Neuronal stem cell (in vitro differentiated cells): ENCODE measurements at regions not wholly inside any gene's neighbourhood (a gene's known extent, or its start where the extent isn't known, plus 50 kb on each side); places are given as distances from the start of the nearest gene placed in this dataset.
"Not testable (repeated sequence)": the region's sequence is repeated elsewhere in the genome, so short reads cannot be mapped to it uniquely, and the experiment has no call there.

Experiments used
- DNase-seq: peaks from one replicate; pipeline ENCODE4 v3.0.0-alpha.2; 2013; ENCODE audit warnings: low spot score
- H2AFZ ChIP-seq: one replicate; pipeline ENCODE4 v1.6.1; 2013; ENCODE audit warnings: mild to moderate bottlenecking, low read length, inconsistent platforms
- H2AK5ac ChIP-seq: 2 replicates; pipeline ENCODE4 v1.6.1; 2013; ENCODE audit warnings: low read depth, mild to moderate bottlenecking, inconsistent platforms, low read length, moderate library complexity, mixed read lengths
- H2BK120ac ChIP-seq: 2 replicates; pipeline ENCODE4 v1.6.1; 2013; ENCODE audit warnings: low read depth, mild to moderate bottlenecking, inconsistent platforms, low read length, moderate library complexity, mixed read lengths
- H2BK12ac ChIP-seq: one replicate; pipeline ENCODE4 v1.6.1; 2013; ENCODE audit warnings: low read length, inconsistent platforms
- H2BK15ac ChIP-seq: 2 replicates; pipeline ENCODE4 v1.6.1; 2013; ENCODE audit warnings: mild to moderate bottlenecking, low read length, inconsistent platforms, mixed read lengths
- H2BK5ac ChIP-seq: one replicate; pipeline ENCODE4 v1.6.1; 2013; ENCODE audit warnings: inconsistent platforms, mild to moderate bottlenecking, low read length, moderate library complexity
- H3K14ac ChIP-seq: one replicate; pipeline ENCODE4 v1.6.1; 2013; ENCODE audit warnings: low read length, inconsistent platforms
- H3K18ac ChIP-seq: 2 replicates; pipeline ENCODE4 v1.6.1; 2013; ENCODE audit warnings: low read length, inconsistent platforms
- H3K23ac ChIP-seq: 2 replicates; pipeline ENCODE4 v1.6.1; 2013; ENCODE audit warnings: low read depth, mild to moderate bottlenecking, mixed read lengths, low read length, inconsistent platforms; ENCODE audit not compliant: poor library complexity
- H3K27ac ChIP-seq: replicated peaks from 3 replicates; pipeline ENCODE4 v1.5.1; 2013; ENCODE audit warnings: low read length, inconsistent platforms
- H3K27me3 ChIP-seq, 3 experiments: 2 replicates each; pipeline ENCODE4 v1.6.1; 2013; ENCODE audit warnings: low read length in 3 of 3, mild to moderate bottlenecking in 2 of 3, inconsistent platforms in 1 of 3, low read depth in 1 of 3, mixed read lengths in 1 of 3, moderate library complexity in 1 of 3; ENCODE audit not compliant: control insufficient read depth in 3 of 3, insufficient read depth in 3 of 3
- H3K36me3 ChIP-seq, 2 donors: replicated peaks in 1 of 2; 2 replicates each; pipeline ENCODE4 v1.6.1; 2013; ENCODE audit warnings: low read length in 2 of 2; ENCODE audit not compliant: control insufficient read depth in 2 of 2, insufficient read depth in 2 of 2
- H3K4ac ChIP-seq: 2 replicates; pipeline ENCODE4 v1.6.1; 2013; ENCODE audit warnings: inconsistent platforms, mild to moderate bottlenecking, low read length, moderate library complexity
- H3K4me1 ChIP-seq, 2 donors: 1 replicate in 1 of 2; 2 replicates in 1 of 2; pipeline ENCODE4 v1.6.1; 2013; ENCODE audit warnings: low read length in 2 of 2, low read depth in 1 of 2; ENCODE audit not compliant: control insufficient read depth in 2 of 2, insufficient read depth in 1 of 2
- H3K4me2 ChIP-seq: one replicate; pipeline ENCODE4 v1.6.1; 2013; ENCODE audit warnings: mild to moderate bottlenecking, low read length, inconsistent platforms; ENCODE audit not compliant: insufficient read depth, poor library complexity, severe bottlenecking
- H3K4me3 ChIP-seq, 2 donors: 2 replicates each; pipeline ENCODE4 v1.5.1; 2013; ENCODE audit warnings: low read length in 2 of 2, mild to moderate bottlenecking in 2 of 2, inconsistent platforms in 1 of 2, moderate library complexity in 1 of 2
- H3K79me1 ChIP-seq: one replicate; pipeline ENCODE4 v1.6.1; 2013; ENCODE audit warnings: low read depth, mild to moderate bottlenecking, inconsistent platforms, low read length, moderate library complexity
- H3K9ac ChIP-seq: one replicate; pipeline ENCODE4 v1.6.1; 2013; ENCODE audit warnings: mild to moderate bottlenecking, low read depth, low read length, inconsistent platforms; ENCODE audit not compliant: poor library complexity
- H3K9me3 ChIP-seq, 2 donors: replicated peaks in 1 of 2; 2 replicates each; pipeline versions ENCODE3 to v1.6.1; 2013; ENCODE audit warnings: low read length in 2 of 2, mild to moderate bottlenecking in 2 of 2, inconsistent platforms in 1 of 2, low read depth in 1 of 2, mixed read lengths in 1 of 2, moderate library complexity in 1 of 2; ENCODE audit not compliant: control insufficient read depth in 2 of 2, insufficient read depth in 1 of 2
- H4K8ac ChIP-seq: one replicate; pipeline ENCODE4 v1.6.1; 2013; ENCODE audit warnings: low read depth, mild to moderate bottlenecking, inconsistent platforms, low read length, moderate library complexity
- H4K91ac ChIP-seq: one replicate; pipeline ENCODE4 v1.6.1; 2013; ENCODE audit warnings: low read length, low read depth, mild to moderate bottlenecking, inconsistent platforms; ENCODE audit not compliant: poor library complexity
- WGBS, 2 donors: extraction: QIAGEN DNeasy Blood & Tissue Kit; methylation state at CpG; one replicate each; pipeline ENCODE4 v1.1.7; 2013; ENCODE audit warnings: missing lambda C conversion rate in 2 of 2, mixed read lengths in 1 of 2; ENCODE audit not compliant: insufficient read length in 2 of 2, insufficient replicate concordance in 1 of 2; ENCODE audit errors: extremely low coverage in 2 of 2; 5-methylcytosine and 5-hydroxymethylcytosine counted together

GRCh38 chr5:37918424-37918823 lies 78.6 kb upstream of the GDNF start:
- no CpG with 5 or more reads among the region's 1 CpG for WGBS, 2 donors
- no peaks in the 10 kb centered on the region for H3K79me1 ChIP-seq

GRCh38 chr5:37916525-37916924 lies 76.7 kb upstream of the GDNF start:
- no peaks in the 10 kb centered on the region for H3K4me1 ChIP-seq
- H3K9me3 ChIP-seq = no peaks in the 10 kb centered on the region
- no peak overlapping the region for H4K91ac ChIP-seq
- no CpG with 5 or more reads among the region's 5 CpGs for WGBS, 2 donors
- H3K27ac ChIP-seq = no peak overlapping the region
- no peak overlapping the region for H2BK120ac ChIP-seq
- H2BK15ac ChIP-seq = no peak overlapping the region
- H3K23ac ChIP-seq = no peak overlapping the region
- no peak overlapping the region for H3K4me2 ChIP-seq
- no peak for DNase-seq
- no peaks in the 10 kb centered on the region for H3K27me3 ChIP-seq
- H2AFZ ChIP-seq = no peak overlapping the region
- H3K79me1 ChIP-seq = no peaks in the 10 kb centered on the region
- H2AK5ac ChIP-seq = no peak overlapping the region
- H3K14ac ChIP-seq = no peak overlapping the region
- no peak overlapping the region for H2BK5ac ChIP-seq
- no peak overlapping the region for H3K4me3 ChIP-seq
- no peak overlapping the region for H2BK12ac ChIP-seq
- no peak overlapping the region for H3K9ac ChIP-seq
- no peaks in the 10 kb centered on the region for H3K36me3 ChIP-seq
- no peak overlapping the region for H4K8ac ChIP-seq
- H3K18ac ChIP-seq = no peak overlapping the region
- no peak overlapping the region for H3K4ac ChIP-seq

More at GRCh38 chr5:37918424-37918823, 78.6 kb upstream of the GDNF start:
- no peaks in the 10 kb centered on the region for H3K27me3 ChIP-seq
- H2BK5ac ChIP-seq = no peak overlapping the region
- no peak overlapping the region for H2AK5ac ChIP-seq
- H3K4me2 ChIP-seq = no peak overlapping the region
- no peak overlapping the region for H3K18ac ChIP-seq
- no peak overlapping the region for H2AFZ ChIP-seq
- no peaks in the 10 kb centered on the region for H3K9me3 ChIP-seq
- H3K36me3 ChIP-seq = no peaks in the 10 kb centered on the region
- no peak overlapping the region for H4K8ac ChIP-seq
- H2BK15ac ChIP-seq = no peak overlapping the region
- H3K14ac ChIP-seq = no peak overlapping the region
- H3K9ac ChIP-seq = no peak overlapping the region
- no peak overlapping the region for H3K27ac ChIP-seq
- no peak overlapping the region for H2BK120ac ChIP-seq
- no peaks in the 10 kb centered on the region for H3K4me1 ChIP-seq
- H3K23ac ChIP-seq = no peak overlapping the region
- DNase-seq = no peak
- no peak overlapping the region for H4K91ac ChIP-seq
- no peak overlapping the region for H3K4me3 ChIP-seq
- H2BK12ac ChIP-seq = no peak overlapping the region
- H3K4ac ChIP-seq = no peak overlapping the region

DNA sequence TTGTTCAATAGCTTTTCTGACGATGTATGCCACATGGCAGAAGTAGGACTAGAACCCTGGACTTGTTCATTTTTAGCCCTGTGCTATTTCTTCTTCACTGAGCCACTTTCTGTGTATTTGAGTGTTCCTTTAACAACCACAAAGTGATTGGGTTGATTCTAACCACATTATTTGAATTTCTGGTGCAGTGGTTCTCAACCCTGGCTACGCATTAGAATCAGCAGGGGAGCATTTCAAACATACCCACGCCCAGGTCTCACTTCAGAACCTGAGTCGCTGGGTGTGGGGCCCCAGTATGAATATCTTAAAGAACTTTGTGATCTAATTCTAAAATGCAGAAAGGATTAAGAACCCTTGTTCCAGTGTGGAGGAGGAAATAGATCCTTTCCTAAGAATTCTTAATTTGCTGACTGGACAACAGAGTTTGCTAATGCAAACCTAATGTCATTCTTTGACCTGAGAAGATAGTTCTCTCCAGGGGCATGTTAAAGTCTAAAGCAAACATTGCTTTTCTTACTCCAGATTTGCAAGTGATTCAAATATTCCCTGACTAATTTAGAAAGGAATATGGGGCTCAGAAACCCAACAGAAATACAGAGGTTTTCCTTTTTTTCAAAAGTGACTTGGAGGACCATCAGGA lies 75.4 kb upstream of the GDNF start:
- no peak overlapping the region for H4K8ac ChIP-seq
- no peaks in the 10 kb centered on the region for H3K4me1 ChIP-seq
- no peak overlapping the region for H3K18ac ChIP-seq
- no peaks in the 10 kb centered on the region for H3K9me3 ChIP-seq
- WGBS, 2 donors = no CpG with 5 or more reads among the region's 4 CpGs
- H3K79me1 ChIP-seq = no peaks in the 10 kb centered on the region
- H3K14ac ChIP-seq = no peak overlapping the region
- H2BK120ac ChIP-seq = no peak overlapping the region
- no peak overlapping the region for H3K9ac ChIP-seq
- H3K36me3 ChIP-seq = no peaks in the 10 kb centered on the region
- H2AK5ac ChIP-seq = no peak overlapping the region
- no peak overlapping the region for H3K23ac ChIP-seq
- no peak overlapping the region for H2AFZ ChIP-seq
- no peak overlapping the region for H3K4ac ChIP-seq
- H2BK15ac ChIP-seq = no peak overlapping the region
- H3K27me3 ChIP-seq = no peaks in the 10 kb centered on the region
- H3K4me2 ChIP-seq = no peak overlapping the region
- H2BK5ac ChIP-seq = no peak overlapping the region
- no peak for DNase-seq
- H2BK12ac ChIP-seq = no peak overlapping the region
- H3K27ac ChIP-seq = no peak overlapping the region
- H3K4me3 ChIP-seq = no peak overlapping the region
- H4K91ac ChIP-seq = no peak overlapping the region

- H3K4me1 ChIP-seq, H2AFZ ChIP-seq, H3K23ac ChIP-seq, H3K4me3 ChIP-seq, H3K4ac ChIP-seq, H3K27me3 ChIP-seq, H2BK12ac ChIP-seq, H2BK15ac ChIP-seq, H3K9ac ChIP-seq, H4K91ac ChIP-seq, H3K27ac ChIP-seq, H3K36me3 ChIP-seq, DNase-seq, H2BK5ac ChIP-seq, H2AK5ac ChIP-seq, H3K4me2 ChIP-seq, H3K14ac ChIP-seq, H3K79me1 ChIP-seq, H3K9me3 ChIP-seq, H3K18ac ChIP-seq, H4K8ac ChIP-seq, H2BK120ac ChIP-seq: not testable (repeated sequence)
- no CpG with 5 or more reads among the region's 5 CpGs for WGBS, 2 donors
These were observed 69.9 kb upstream of the GDNF start for GRCh38 chr5:37909610-37910266.
